CD14-positive monocyte (primary cell): ENCODE measurements at regions not wholly inside any gene's neighbourhood (a gene's known extent, or its start where the extent isn't known, plus 50 kb on each side); places are given as distances from the start of the nearest gene placed in this dataset.

Experiments used
- DNase-seq, 3 donors: peaks; one replicate each; pipeline ENCODE4 v3.0.0-alpha.2; 2011 to 2022
- H2AFZ ChIP-seq: 2 replicates; pipeline ENCODE4 v1.6.0; 2012; ENCODE audit warnings: mild to moderate bottlenecking, low read depth, low read length, inconsistent platforms; ENCODE audit not compliant: insufficient read depth, poor library complexity, severe bottlenecking
- H3K27ac ChIP-seq, 2 donors: 1 replicate in 1 of 2; 2 replicates in 1 of 2; pipeline ENCODE4 v1.5.1; 2012 to 2013; ENCODE audit warnings: low read length in 2 of 2, control low read depth in 1 of 2, inconsistent platforms in 1 of 2, low read depth in 1 of 2, mild to moderate bottlenecking in 1 of 2
- H3K27me3 ChIP-seq, 2 donors: one replicate each; pipeline versions ENCODE4 v1.6.0 to v1.6.1; 2011 to 2013; ENCODE audit warnings: low read length in 2 of 2; ENCODE audit not compliant: control insufficient read depth in 2 of 2, insufficient read depth in 2 of 2
- H3K36me3 ChIP-seq, 2 donors: replicated peaks in 1 of 2; 1 replicate in 1 of 2; 2 replicates in 1 of 2; pipeline versions ENCODE4 v1.5.1 to v1.6.1; 2012 to 2013; ENCODE audit warnings: low read length in 2 of 2, control low read depth in 1 of 2, inconsistent platforms in 1 of 2, mild to moderate bottlenecking in 1 of 2; ENCODE audit not compliant: insufficient read depth in 2 of 2, control insufficient read depth in 1 of 2
- H3K4me1 ChIP-seq, 2 donors: 1 replicate in 1 of 2; 2 replicates in 1 of 2; pipeline versions ENCODE4 v1.5.1 to v1.6.1; 2012 to 2013; ENCODE audit warnings: low read length in 2 of 2, control low read depth in 1 of 2, inconsistent platforms in 1 of 2, mild to moderate bottlenecking in 1 of 2, moderate library complexity in 1 of 2; ENCODE audit not compliant: insufficient read depth in 2 of 2, control insufficient read depth in 1 of 2
- H3K4me2 ChIP-seq: replicated peaks from 2 replicates; pipeline ENCODE3; 2012; ENCODE audit warnings: low read length, moderate library complexity, mild to moderate bottlenecking; ENCODE audit not compliant: poor library complexity, severe bottlenecking; ENCODE audit errors: extremely low read depth
- H3K4me3 ChIP-seq, 3 experiments: fragments of 200-600 bp in 1 of 3; sonication (generic) in 1 of 3; replicated peaks in 1 of 3; 1 replicate in 2 of 3; 2 replicates in 1 of 3; pipeline ENCODE4 v1.5.1; 2011 to 2013; ENCODE audit warnings: low read length in 3 of 3, mild to moderate bottlenecking in 3 of 3, control low read depth in 2 of 3, low read depth in 2 of 3, inconsistent platforms in 1 of 3, moderate library complexity in 1 of 3
- H3K79me2 ChIP-seq: 2 replicates; pipeline ENCODE4 v1.6.0; 2012; ENCODE audit warnings: mild to moderate bottlenecking, control low read depth, inconsistent platforms, low read length, moderate library complexity; ENCODE audit not compliant: insufficient read depth
- H3K9ac ChIP-seq: 2 replicates; pipeline ENCODE4 v1.6.0; 2017; ENCODE audit warnings: low read length, mild to moderate bottlenecking; ENCODE audit not compliant: insufficient read depth, poor library complexity, severe bottlenecking
- H3K9me3 ChIP-seq, 2 donors: replicated peaks in 1 of 2; 1 replicate in 1 of 2; 2 replicates in 1 of 2; pipeline versions ENCODE4 v1.5.1 to v1.6.1; 2012 to 2013; ENCODE audit warnings: low read length in 2 of 2, control low read depth in 1 of 2; ENCODE audit not compliant: control insufficient read depth in 1 of 2, insufficient read depth in 1 of 2
- H4K20me1 ChIP-seq: 2 replicates; pipeline ENCODE4 v1.6.0; 2012; ENCODE audit warnings: mild to moderate bottlenecking, low read length, control low read depth, moderate library complexity; ENCODE audit not compliant: insufficient read depth
- H3K27ac Mint-ChIP-seq, 7 donors: one replicate each; pipeline ENCODE4 v1.8.0; 2020; ENCODE audit warnings: mild to moderate bottlenecking in 7 of 7, mixed read lengths in 7 of 7, moderate library complexity in 6 of 7, inconsistent platforms in 2 of 7
- H3K27me3 Mint-ChIP-seq, 3 donors: one replicate each; pipeline ENCODE4 v1.8.0; 2021 to 2022; ENCODE audit warnings: low read depth in 3 of 3, mild to moderate bottlenecking in 3 of 3, mixed read lengths in 3 of 3, moderate library complexity in 3 of 3, inconsistent platforms in 1 of 3
- H3K36me3 Mint-ChIP-seq, 2 donors: one replicate each; pipeline ENCODE4 v1.8.0; 2020; ENCODE audit warnings: mixed read lengths in 2 of 2, inconsistent platforms in 1 of 2, mild to moderate bottlenecking in 1 of 2
- H3K4me1 Mint-ChIP-seq: one replicate; pipeline ENCODE4 v1.8.0; 2020; ENCODE audit warnings: mild to moderate bottlenecking, mixed read lengths
- H3K4me3 Mint-ChIP-seq, 2 donors: one replicate each; pipeline ENCODE4 v1.8.0; 2020; ENCODE audit warnings: mild to moderate bottlenecking in 2 of 2, mixed read lengths in 2 of 2, moderate library complexity in 1 of 2
- H3K9me3 Mint-ChIP-seq, 7 donors: one replicate each; pipeline ENCODE4 v1.8.0; 2020 to 2022; ENCODE audit warnings: mixed read lengths in 7 of 7, mild to moderate bottlenecking in 6 of 7, moderate library complexity in 6 of 7, inconsistent platforms in 2 of 7
- CTCF ChIP-seq: fragments of 200-600 bp; IDR thresholded peaks from one replicate; pipeline ENCODE4 v1.8.0; 2022; ENCODE audit warnings: antibody characterized with exemption, mild to moderate bottlenecking
- WGBS: methylation state at CpG from one replicate; pipeline ENCODE4 v1.1.5; 2013; ENCODE audit warnings: missing lambda C conversion rate; ENCODE audit not compliant: insufficient coverage; 5-methylcytosine and 5-hydroxymethylcytosine counted together
- intact Hi-C, 2 donors: fragments of 100-400 bp; cut with micrococcal nuclease; formaldehyde crosslinking; loops; one replicate each; pipeline versions ENCODE4 v1.15.0 to v1.15.1; 2023

- Histone ChIP-seq H3K4me2 (no peak overlapping the region), H4K20me1 (no peaks in the 10 kb centered on the region), H2AFZ (no peak overlapping the region), H3K36me3 (no peaks in the 10 kb centered on the region), H3K9me3 (no peaks in the 10 kb centered on the region), H3K4me1 (no peaks in the 10 kb centered on the region), H3K27me3 (no peaks in the 10 kb centered on the region), H3K79me2 (no peaks in the 10 kb centered on the region), H3K4me3 (no peak overlapping the region), H3K27ac (no peak overlapping the region), H3K9ac (no peak overlapping the region)
- intact Hi-C loops, result no loop called here
- Mint-ChIP-seq H3K4me1 (no peaks in the 10 kb centered on the region), H3K36me3 (no peaks in the 10 kb centered on the region), H3K9me3 (peaks cover 0 to 9% (median 1%) of the 10 kb centered on the region in 7 donors), H3K4me3 (no peak overlapping the region), H3K27ac (no peak overlapping the region), H3K27me3 (peaks cover 0 to 10% (median 3%) of the 10 kb centered on the region in 3 donors)
- DNase-seq, result no peak
- WGBS, result 68% methylated on average over 9 of the region's 10 CpGs
- TF ChIP-seq CTCF, result no peak
These were observed 306.5 kb upstream of the ZFHX3 start for GRCh38 chr16:73354434-73354833.

GRCh38 chr16:73350707-73351452 is 303.0 kb upstream of the ZFHX3 start:
- Histone ChIP-seq H3K4me3 (no peak overlapping the region), H3K36me3 (no peaks in the 10 kb centered on the region), H4K20me1 (no peaks in the 10 kb centered on the region), H3K4me2 (no peak overlapping the region), H2AFZ (no peak overlapping the region), H3K27me3 (no peaks in the 10 kb centered on the region), H3K9me3 (no peaks in the 10 kb centered on the region), H3K79me2 (no peaks in the 10 kb centered on the region), H3K27ac (no peak overlapping the region), H3K9ac (no peak overlapping the region), H3K4me1 (no peaks in the 10 kb centered on the region)
- Mint-ChIP-seq H3K27me3 (peaks cover 0 to 8% (median 5%) of the 10 kb centered on the region in 3 donors), H3K4me1 (no peaks in the 10 kb centered on the region), H3K4me3 (no peak overlapping the region), H3K36me3 (no peaks in the 10 kb centered on the region), H3K9me3 (peaks cover 0 to 5% (median 2%) of the 10 kb centered on the region in 7 donors), H3K27ac (peak overlapping the region in 1 of 7 donors; percentile 45)
- TF ChIP-seq CTCF, result no peak
- intact Hi-C loops, result no loop called here
- no peak for DNase-seq
- 92% methylated on average over 14 of the region's 18 CpGs for WGBS
